Tibial nerve (tissue), 4 donors: ENCODE measurements at regions not wholly inside any gene's neighbourhood (a gene's known extent, or its start where the extent isn't known, plus 50 kb on each side); places are given as distances from the start of the nearest gene placed in this dataset.

Experiments used
- DNase-seq, 2 donors: peaks; one replicate each; pipeline ENCODE4 v3.0.0-alpha.2; 2019; ENCODE audit warnings: low spot score in 2 of 2
- H3K27ac ChIP-seq, 4 donors: fragments of 200-600 bp; sonication (generic) in 3 of 4; one replicate each; pipeline ENCODE4 v1.5.1; 2017 to 2019; ENCODE audit warnings: mild to moderate bottlenecking in 1 of 4
- H3K27me3 ChIP-seq, 2 donors: fragments of 200-600 bp; sonication (generic) in 1 of 2; one replicate each; pipeline versions ENCODE4 v1.5.1 to v1.6.0; 2017 to 2019
- H3K36me3 ChIP-seq, 3 donors: fragments of 200-600 bp; sonication (generic); one replicate each; pipeline ENCODE4 v1.5.1; 2018 to 2019
- H3K4me1 ChIP-seq, 4 donors: fragments of 200-600 bp; sonication (generic) in 3 of 4; one replicate each; pipeline ENCODE4 v1.5.1; 2017 to 2019
- H3K4me3 ChIP-seq, 4 donors: fragments of 200-600 bp; sonication (generic) in 3 of 4; one replicate each; pipeline ENCODE4 v1.5.1; 2017 to 2019; ENCODE audit warnings: mild to moderate bottlenecking in 1 of 4, moderate library complexity in 1 of 4
- H3K9me3 ChIP-seq, 4 donors: fragments of 200-600 bp; sonication (generic) in 3 of 4; one replicate each; pipeline ENCODE4 v1.5.1; 2017 to 2019
- CTCF ChIP-seq, 5 experiments: fragments of 200-600 bp in 3 of 5; fragments of 450-650 bp in 2 of 5; sonication (generic) in 3 of 5; IDR thresholded peaks; one replicate each; pipeline ENCODE4 v1.5.1; 2016 to 2019; ENCODE audit warnings: antibody characterized with exemption in 5 of 5, mild to moderate bottlenecking in 3 of 5, moderate library complexity in 2 of 5
- EP300 ChIP-seq, 2 donors: sonication (generic); formaldehyde crosslinking; IDR thresholded peaks; one replicate each; pipeline ENCODE4 v1.6.1; 2017; ENCODE audit warnings: antibody characterized with exemption in 2 of 2, mild to moderate bottlenecking in 1 of 2
- POLR2A ChIP-seq, 2 donors: fragments of 450-650 bp; IDR thresholded peaks; one replicate each; pipeline ENCODE4 v1.6.1; 2017; ENCODE audit warnings: antibody characterized with exemption in 2 of 2, mild to moderate bottlenecking in 2 of 2, moderate library complexity in 2 of 2
- WGBS, 2 donors: methylation state at CpG; one replicate each; pipeline ENCODE4 v1.1.5; 2018; 5-methylcytosine and 5-hydroxymethylcytosine counted together

DNA sequence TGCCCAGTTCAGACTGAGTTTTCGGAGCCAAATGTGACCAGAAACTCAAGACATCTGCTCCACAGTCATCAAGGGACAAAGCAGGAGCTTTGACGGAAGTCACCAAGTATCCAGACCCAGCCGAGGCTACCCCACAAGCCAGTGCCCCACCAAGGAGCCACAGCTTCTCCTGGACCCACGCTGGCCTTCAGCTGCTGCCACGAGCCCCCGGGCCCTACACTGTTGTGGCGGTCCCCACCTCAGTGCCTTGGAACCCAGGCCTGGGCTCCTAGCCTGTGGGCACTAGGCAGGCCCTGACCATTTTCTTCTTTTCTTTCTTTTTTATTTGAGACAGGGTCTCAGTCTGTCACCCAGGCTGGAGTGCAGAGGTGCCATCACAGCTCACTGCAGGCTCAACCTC is 82.1 kb upstream of the NKX1-1 start:
- H3K9me3 ChIP-seq = peaks cover 0 to 29% (median 4%) of the 10 kb centered on the region in 4 donors
- peaks cover 0 to 35% of the 10 kb centered on the region in 2 donors for H3K27me3 ChIP-seq
- WGBS, 2 donors = 87 to 91% methylated on average over 6 of the region's 7 CpGs
- no peaks in the 10 kb centered on the region for H3K4me1 ChIP-seq
- H3K36me3 ChIP-seq = no peaks in the 10 kb centered on the region
- TF ChIP-seq EP300 (IDR thresholded peaks at IDR 0.05) (no peak), POLR2A (IDR thresholded peaks at IDR 0.05) (no peak), CTCF (IDR thresholded peaks at IDR 0.05) (no peak)
- no peak overlapping the region for H3K4me3 ChIP-seq
- no peak for DNase-seq
- no peak overlapping the region for H3K27ac ChIP-seq

GRCh38 chr4:1487761-1488160 is 81.5 kb upstream of the NKX1-1 start:
- H3K27me3 ChIP-seq = peaks cover 0 to 31% of the 10 kb centered on the region in 2 donors
- no peak overlapping the region for H3K27ac ChIP-seq
- TF ChIP-seq POLR2A (IDR thresholded peaks at IDR 0.05) (no peak), CTCF (IDR thresholded peaks at IDR 0.05) (no peak), EP300 (IDR thresholded peaks at IDR 0.05) (no peak)
- H3K9me3 ChIP-seq = peaks cover 0 to 32% (median 4%) of the 10 kb centered on the region in 4 donors
- H3K4me1 ChIP-seq = no peaks in the 10 kb centered on the region
- DNase-seq = no peak
- WGBS, 2 donors = 83% methylated on average over 8 of the region's 8 CpGs
- no peak overlapping the region for H3K4me3 ChIP-seq
- H3K36me3 ChIP-seq = no peaks in the 10 kb centered on the region

DNA sequence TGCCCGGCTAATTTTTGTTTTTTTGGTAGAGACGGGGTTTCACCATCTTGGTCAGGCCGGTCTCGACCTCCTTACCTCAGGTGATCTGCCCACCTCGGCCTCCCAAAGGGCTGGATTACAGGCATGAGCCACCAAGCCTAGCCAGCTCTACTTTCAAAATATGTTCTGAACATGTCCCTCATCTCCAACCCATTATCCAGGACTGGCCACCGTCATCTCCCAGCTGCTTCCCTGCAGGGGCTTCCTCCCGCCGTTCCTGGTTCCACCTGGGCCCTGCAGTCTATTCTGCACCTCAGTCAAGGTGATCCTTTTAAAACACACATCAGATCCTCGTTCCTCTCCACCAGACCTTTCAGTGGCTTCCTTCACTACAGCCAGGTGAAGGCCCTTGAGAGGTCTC is 80.9 kb upstream of the NKX1-1 start:
- H3K27me3 ChIP-seq = peaks cover 0 to 25% of the 10 kb centered on the region in 2 donors

DNA sequence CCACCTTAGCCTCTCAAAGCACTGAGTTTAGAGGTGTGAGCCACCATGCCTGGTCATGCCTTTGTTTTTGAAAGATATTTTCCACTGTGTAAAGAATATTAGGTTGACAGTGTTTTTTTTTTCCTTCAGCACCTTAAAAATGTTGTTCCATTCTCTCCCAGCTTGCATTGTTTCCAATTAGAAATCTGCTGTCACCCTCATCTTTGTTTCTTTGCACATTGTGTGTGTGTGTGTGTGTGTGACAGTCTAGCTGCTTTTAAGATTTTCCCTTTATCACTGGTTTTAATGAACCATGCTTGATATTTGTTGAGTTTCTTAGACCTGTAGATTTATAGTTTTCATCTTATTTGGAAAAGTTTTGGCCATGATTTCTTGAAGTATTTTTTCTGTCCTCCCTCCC is 79.0 kb upstream of the NKX1-1 start:
- H3K27me3 ChIP-seq = peaks cover 0 to 9% of the 10 kb centered on the region in 2 donors
- H3K4me3 ChIP-seq = no peak overlapping the region
- no peak overlapping the region for H3K27ac ChIP-seq
- H3K9me3 ChIP-seq = peaks cover 0 to 57% (median 4%) of the 10 kb centered on the region in 4 donors
- no peak for TF ChIP-seq CTCF (IDR thresholded peaks at IDR 0.05)
- TF ChIP-seq EP300 (IDR thresholded peaks at IDR 0.05) = no peak
- TF ChIP-seq POLR2A (IDR thresholded peaks at IDR 0.05) = no peak
- no peaks in the 10 kb centered on the region for H3K4me1 ChIP-seq
- DNase-seq = no peak
- no peaks in the 10 kb centered on the region for H3K36me3 ChIP-seq

More for the DNA sequence above, 80.9 kb upstream of the NKX1-1 start:
- no peak overlapping the region for H3K27ac ChIP-seq
- H3K36me3 ChIP-seq = no peaks in the 10 kb centered on the region
- TF ChIP-seq CTCF (IDR thresholded peaks at IDR 0.05) (no peak), POLR2A (IDR thresholded peaks at IDR 0.05) (no peak), EP300 (IDR thresholded peaks at IDR 0.05) (no peak)
- no peaks in the 10 kb centered on the region for H3K4me1 ChIP-seq
- H3K9me3 ChIP-seq = peaks cover 0 to 39% (median 4%) of the 10 kb centered on the region in 4 donors
- no peak for DNase-seq
- 92 to 93% methylated on average over 9 of the region's 9 CpGs for WGBS, 2 donors
- H3K4me3 ChIP-seq = no peak overlapping the region

DNA sequence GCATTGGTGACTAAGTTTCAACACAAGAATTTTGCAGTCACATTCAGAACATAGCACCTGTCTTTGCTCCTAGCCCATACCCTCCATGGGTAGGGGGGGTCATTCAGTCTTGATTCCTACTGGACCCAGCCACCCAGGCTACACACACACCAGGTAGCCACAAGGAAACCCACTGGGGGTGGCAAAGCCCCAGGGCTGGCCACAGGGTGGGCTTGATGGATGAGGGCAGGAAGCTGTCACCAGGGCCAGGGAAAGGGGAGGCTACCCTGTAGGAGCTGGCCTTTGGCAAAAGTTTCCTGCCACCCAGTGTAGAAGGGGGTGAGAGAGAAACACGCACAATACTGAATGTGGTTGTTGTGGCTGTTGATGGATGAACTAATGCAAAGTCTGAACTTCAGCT is 74.5 kb upstream of the NKX1-1 start:
- 86% methylated on average over 1 of the region's 1 CpG for WGBS, 2 donors
- DNase-seq = no peak
- Histone ChIP-seq H3K4me3 (no peak overlapping the region), H3K27me3 (no peaks in the 10 kb centered on the region), H3K36me3 (no peaks in the 10 kb centered on the region), H3K27ac (no peak overlapping the region), H3K4me1 (no peaks in the 10 kb centered on the region), H3K9me3 (peaks cover 0 to 67% (median 3%) of the 10 kb centered on the region in 4 donors)
- TF ChIP-seq POLR2A (IDR thresholded peaks at IDR 0.05) (no peak), CTCF (IDR thresholded peaks at IDR 0.05) (no peak), EP300 (IDR thresholded peaks at IDR 0.05) (no peak)
